Sigmoid colon (tissue), 4 donors: ENCODE measurements at regions not wholly inside any gene's neighbourhood (a gene's known extent, or its start where the extent isn't known, plus 50 kb on each side); places are given as distances from the start of the nearest gene placed in this dataset.

Experiments used
- EP300 ChIP-seq, 4 donors: sonication (generic); formaldehyde crosslinking; IDR thresholded peaks; one replicate each; pipeline ENCODE4 v1.6.1; 2017; ENCODE audit warnings: antibody characterized with exemption in 4 of 4
- POLR2A ChIP-seq, 2 donors: fragments of 450-650 bp; IDR thresholded peaks; one replicate each; pipeline ENCODE4 v1.6.1; 2016; ENCODE audit warnings: antibody characterized with exemption in 2 of 2, mild to moderate bottlenecking in 2 of 2, moderate library complexity in 2 of 2
- POLR2AphosphoS5 ChIP-seq, 4 donors: sonication (generic); formaldehyde crosslinking; IDR thresholded peaks; one replicate each; pipeline ENCODE4 v1.6.1; 2017; ENCODE audit warnings: antibody characterized with exemption in 4 of 4
- TF ChIP-seq, protein P1 (sequence below), 4 experiments: fragments of 450-650 bp in 3 of 4; fragments of 200-600 bp in 1 of 4; IDR thresholded peaks; one replicate each; pipeline ENCODE4 v1.5.1; 2016 to 2019; ENCODE audit warnings: antibody characterized with exemption in 4 of 4, mild to moderate bottlenecking in 3 of 4, moderate library complexity in 2 of 4

DNA sequence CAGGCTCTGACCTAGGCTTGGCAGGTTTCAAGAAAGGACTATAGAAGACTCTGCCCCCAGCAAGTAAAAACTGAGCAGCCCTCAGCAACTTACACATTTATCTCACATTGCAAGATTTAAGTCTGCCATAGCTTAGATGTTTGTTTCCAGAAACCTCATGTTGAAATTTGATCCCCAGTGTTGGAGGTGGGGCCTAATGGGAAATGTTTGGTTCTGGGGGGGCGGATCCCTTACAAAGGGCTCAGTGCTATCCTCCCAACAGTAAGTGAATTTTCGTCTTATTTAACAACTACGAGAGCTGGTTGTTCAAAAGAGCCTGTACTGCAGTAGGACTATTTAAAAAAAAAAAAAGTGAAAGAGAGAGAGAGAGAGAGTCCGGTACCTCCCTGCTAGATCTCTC lies 125.2 kb upstream of the PROK2 start:
- TF ChIP-seq EP300 (IDR thresholded peaks at IDR 0.05) (no peak), POLR2A (IDR thresholded peaks at IDR 0.05) (no peak), POLR2AphosphoS5 (IDR thresholded peaks at IDR 0.05) (no peak)
- TF ChIP-seq, protein P1, sequence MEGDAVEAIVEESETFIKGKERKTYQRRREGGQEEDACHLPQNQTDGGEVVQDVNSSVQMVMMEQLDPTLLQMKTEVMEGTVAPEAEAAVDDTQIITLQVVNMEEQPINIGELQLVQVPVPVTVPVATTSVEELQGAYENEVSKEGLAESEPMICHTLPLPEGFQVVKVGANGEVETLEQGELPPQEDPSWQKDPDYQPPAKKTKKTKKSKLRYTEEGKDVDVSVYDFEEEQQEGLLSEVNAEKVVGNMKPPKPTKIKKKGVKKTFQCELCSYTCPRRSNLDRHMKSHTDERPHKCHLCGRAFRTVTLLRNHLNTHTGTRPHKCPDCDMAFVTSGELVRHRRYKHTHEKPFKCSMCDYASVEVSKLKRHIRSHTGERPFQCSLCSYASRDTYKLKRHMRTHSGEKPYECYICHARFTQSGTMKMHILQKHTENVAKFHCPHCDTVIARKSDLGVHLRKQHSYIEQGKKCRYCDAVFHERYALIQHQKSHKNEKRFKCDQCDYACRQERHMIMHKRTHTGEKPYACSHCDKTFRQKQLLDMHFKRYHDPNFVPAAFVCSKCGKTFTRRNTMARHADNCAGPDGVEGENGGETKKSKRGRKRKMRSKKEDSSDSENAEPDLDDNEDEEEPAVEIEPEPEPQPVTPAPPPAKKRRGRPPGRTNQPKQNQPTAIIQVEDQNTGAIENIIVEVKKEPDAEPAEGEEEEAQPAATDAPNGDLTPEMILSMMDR (IDR thresholded peaks at IDR 0.05), result no peak
